ENCODE measurements at regions not wholly inside any gene's neighbourhood (a gene's known extent, or its start where the extent isn't known, plus 50 kb on each side); places are given as distances from the start of the nearest gene placed in this dataset.

GRCh38 chr5:36442352-36442751, 140.7 kb upstream of the RANBP3L start:
- no peak for TF ChIP-seq CTCF (conservative IDR thresholded peaks at IDR 0.05; ENCODE audit: low read depth, low read length)
- no peak for TF ChIP-seq MAZ (IDR thresholded peaks at IDR 0.05; ENCODE audit: borderline replicate concordance, low read depth, low read length)
- no peak for TF ChIP-seq POLR2A (IDR thresholded peaks at IDR 0.05; ENCODE audit: low read depth, low read length)
- no peak for TF ChIP-seq RAD21 (IDR thresholded peaks at IDR 0.05; ENCODE audit: low read length)
- TF ChIP-seq CEBPB (IDR thresholded peaks at IDR 0.05; ENCODE audit: low read depth, low read length): no peak
- TF ChIP-seq MXI1 (IDR thresholded peaks at IDR 0.05; ENCODE audit: borderline replicate concordance, low read depth, low read length): no peak
- no peak for TF ChIP-seq RCOR1 (IDR thresholded peaks at IDR 0.05; ENCODE audit: insufficient replicate concordance, low read length)

Data from IMR-90 (cell line).